Keratinocyte (primary cell): ENCODE measurements at regions not wholly inside any gene's neighbourhood (a gene's known extent, or its start where the extent isn't known, plus 50 kb on each side); places are given as distances from the start of the nearest gene placed in this dataset.

ENCODE experiments used
- DNase-seq: peaks from one replicate; pipeline ENCODE4 v3.0.0-alpha.2; 2011; ENCODE audit warnings: low read depth, missing footprints, low spot score
- FAIRE-seq: peaks from 2 replicates; lab custom pipeline; 2011; peaks lifted over from hg19 to GRCh38; lab: Jason Lieb, UNC
- H2AFZ ChIP-seq: 2 replicates; pipeline ENCODE4 v1.6.0; 2012; ENCODE audit warnings: low read length, control low read depth, inconsistent platforms; ENCODE audit not compliant: control insufficient read depth
- H3K27ac ChIP-seq: 2 replicates; pipeline ENCODE4 v1.5.1; 2011; ENCODE audit warnings: low read length; ENCODE audit not compliant: control insufficient read depth, insufficient read depth
- H3K27me3 ChIP-seq: 3 replicates; pipeline ENCODE4 v1.6.0; 2011; ENCODE audit warnings: low read length; ENCODE audit not compliant: control insufficient read depth, insufficient read depth; ENCODE audit errors: extremely low read depth
- H3K36me3 ChIP-seq, 2 experiments: 2 replicates in 1 of 2; 3 replicates in 1 of 2; pipeline ENCODE4 v1.5.1; 2011; ENCODE audit warnings: low read length in 2 of 2, mild to moderate bottlenecking in 1 of 2; ENCODE audit not compliant: control insufficient read depth in 2 of 2, insufficient read depth in 2 of 2; ENCODE audit errors: extremely low read depth in 1 of 2
- H3K4me1 ChIP-seq: 3 replicates; pipeline ENCODE4 v1.5.1; 2011; ENCODE audit warnings: low read length; ENCODE audit not compliant: control insufficient read depth, insufficient read depth; ENCODE audit errors: extremely low read depth
- H3K4me2 ChIP-seq: 3 replicates; pipeline ENCODE4 v1.6.0; 2011; ENCODE audit warnings: low read depth, low read length; ENCODE audit not compliant: control insufficient read depth, insufficient read depth; ENCODE audit errors: extremely low read depth
- H3K4me3 ChIP-seq, 3 experiments: fragments of 200-600 bp in 1 of 3; sonication (generic) in 1 of 3; 2 replicates in 2 of 3; 3 replicates in 1 of 3; pipeline ENCODE4 v1.5.1; 2011 to 2016; ENCODE audit warnings: low read length in 3 of 3, mild to moderate bottlenecking in 3 of 3, control low read depth in 2 of 3, inconsistent platforms in 1 of 3, low read depth in 1 of 3, mixed read lengths in 1 of 3, mixed run types in 1 of 3, moderate library complexity in 1 of 3; ENCODE audit not compliant: control insufficient read depth in 2 of 3, insufficient read depth in 2 of 3; ENCODE audit errors: extremely low read depth in 1 of 3
- H3K79me2 ChIP-seq: 2 replicates; pipeline ENCODE4 v1.6.0; 2012; ENCODE audit warnings: low read length; ENCODE audit not compliant: control insufficient read depth, insufficient read depth
- H3K9ac ChIP-seq: 3 replicates; pipeline ENCODE4 v1.6.0; 2011; ENCODE audit warnings: low read length; ENCODE audit not compliant: control insufficient read depth, insufficient read depth; ENCODE audit errors: extremely low read depth
- H3K9me1 ChIP-seq: 3 replicates; pipeline ENCODE4 v1.6.0; 2011; ENCODE audit warnings: low read length; ENCODE audit not compliant: control insufficient read depth, insufficient read depth; ENCODE audit errors: extremely low read depth
- H3K9me3 ChIP-seq: 2 replicates; pipeline ENCODE4 v1.5.1; 2012; ENCODE audit warnings: low read depth, low read length; ENCODE audit not compliant: control insufficient read depth
- H4K20me1 ChIP-seq: 3 replicates; pipeline ENCODE4 v1.6.0; 2011; ENCODE audit warnings: low read length; ENCODE audit not compliant: control insufficient read depth, insufficient read depth; ENCODE audit errors: extremely low read depth
- EZH2 ChIP-seq: IDR thresholded peaks from one replicate; pipeline ENCODE4 v1.6.1; 2012; ENCODE audit warnings: inconsistent platforms, mild to moderate bottlenecking, low read length, moderate library complexity
- dilution Hi-C: fragments of 300-500 bp; cut with MboI; formaldehyde crosslinking; loops from one replicate; pipeline ENCODE4 v1.7.0; 2020; ENCODE audit warnings: low sequenced_read_pairs; ENCODE audit not compliant: extremely low pct_ligation_motif_present
- TF ChIP-seq, protein P1 (sequence below), 3 experiments: IDR thresholded peaks in 1 of 3; conservative IDR thresholded peaks in 1 of 3; optimal IDR thresholded peaks in 1 of 3; 2 replicates in 2 of 3; 3 replicates in 1 of 3; pipeline versions ENCODE3 to v1.5.1; 2011; ENCODE audit warnings: low read length in 3 of 3, mild to moderate bottlenecking in 3 of 3, moderate library complexity in 2 of 3, control low read depth in 1 of 3, inconsistent platforms in 1 of 3; ENCODE audit not compliant: insufficient read depth in 2 of 3; ENCODE audit errors: extremely low read depth in 1 of 3

DNA sequence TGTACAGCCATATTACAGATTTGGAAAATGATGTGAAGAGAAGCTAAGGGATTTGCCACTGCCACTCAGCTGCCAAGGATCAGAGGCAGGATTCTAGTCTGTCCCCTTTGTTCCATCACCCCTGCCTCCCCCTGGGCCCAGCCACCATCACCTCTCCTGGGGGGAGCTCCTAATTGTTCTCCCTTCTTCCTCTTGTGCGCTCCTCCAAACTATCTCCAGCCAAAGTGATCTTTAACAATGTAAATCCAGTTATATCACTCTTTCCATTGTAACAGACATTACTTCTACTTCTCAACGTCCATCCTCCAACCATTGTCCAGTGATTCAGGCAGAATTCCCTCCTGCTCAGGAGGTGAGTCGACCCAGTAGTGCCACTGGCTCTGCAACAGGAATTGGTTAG, 164.1 kb downstream of the PLPP3 start:
- Histone ChIP-seq H3K27me3 (no peaks in the 10 kb centered on the region), H3K27ac (no peak overlapping the region), H4K20me1 (no peaks in the 10 kb centered on the region), H3K4me2 (no peak overlapping the region), H3K36me3 (no peaks in the 10 kb centered on the region), H3K4me3 (no peak overlapping the region), H3K9me3 (no peaks in the 10 kb centered on the region), H3K9me1 (no peaks in the 10 kb centered on the region), H2AFZ (no peak overlapping the region), H3K4me1 (no peaks in the 10 kb centered on the region), H3K79me2 (no peaks in the 10 kb centered on the region), H3K9ac (no peak overlapping the region)
- no peak for TF ChIP-seq EZH2
- TF ChIP-seq, protein P1, sequence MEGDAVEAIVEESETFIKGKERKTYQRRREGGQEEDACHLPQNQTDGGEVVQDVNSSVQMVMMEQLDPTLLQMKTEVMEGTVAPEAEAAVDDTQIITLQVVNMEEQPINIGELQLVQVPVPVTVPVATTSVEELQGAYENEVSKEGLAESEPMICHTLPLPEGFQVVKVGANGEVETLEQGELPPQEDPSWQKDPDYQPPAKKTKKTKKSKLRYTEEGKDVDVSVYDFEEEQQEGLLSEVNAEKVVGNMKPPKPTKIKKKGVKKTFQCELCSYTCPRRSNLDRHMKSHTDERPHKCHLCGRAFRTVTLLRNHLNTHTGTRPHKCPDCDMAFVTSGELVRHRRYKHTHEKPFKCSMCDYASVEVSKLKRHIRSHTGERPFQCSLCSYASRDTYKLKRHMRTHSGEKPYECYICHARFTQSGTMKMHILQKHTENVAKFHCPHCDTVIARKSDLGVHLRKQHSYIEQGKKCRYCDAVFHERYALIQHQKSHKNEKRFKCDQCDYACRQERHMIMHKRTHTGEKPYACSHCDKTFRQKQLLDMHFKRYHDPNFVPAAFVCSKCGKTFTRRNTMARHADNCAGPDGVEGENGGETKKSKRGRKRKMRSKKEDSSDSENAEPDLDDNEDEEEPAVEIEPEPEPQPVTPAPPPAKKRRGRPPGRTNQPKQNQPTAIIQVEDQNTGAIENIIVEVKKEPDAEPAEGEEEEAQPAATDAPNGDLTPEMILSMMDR (optimal IDR thresholded peaks at IDR 0.05 in 1 of 3, IDR thresholded peaks at IDR 0.05 in 1 of 3, conservative IDR thresholded peaks at IDR 0.05 in 1 of 3; ENCODE audit: extremely low read depth in 1 of 3, insufficient read depth in 2 of 3, low read length in 3 of 3) = no peak
- DNase-seq (no peak), FAIRE-seq (no peak)
- dilution Hi-C loops = no loop called here

DNA sequence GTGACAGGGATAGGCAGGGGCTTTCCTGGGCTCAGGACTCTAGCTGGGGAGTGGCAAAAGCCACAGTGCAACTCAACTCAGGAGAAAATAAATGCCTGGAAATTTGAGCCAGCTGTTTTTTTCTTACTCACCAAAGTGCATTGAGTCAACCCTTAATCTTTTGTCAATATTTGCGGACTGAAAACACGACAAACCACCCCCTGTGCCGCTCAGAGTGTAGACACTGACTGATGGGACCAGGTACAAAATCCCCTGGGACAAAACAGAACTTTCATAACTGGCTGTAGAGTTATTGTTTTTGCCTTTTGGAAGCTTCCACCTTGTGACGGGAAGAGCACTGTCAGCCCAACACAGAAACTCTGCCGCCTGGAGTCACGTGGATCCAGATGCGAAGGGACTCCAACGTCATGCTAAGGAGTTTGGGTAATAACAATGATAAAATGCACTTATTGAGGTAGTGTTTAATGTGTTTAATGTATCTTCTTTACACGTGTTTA, 164.6 kb downstream of the PLPP3 start:
- H3K27me3 ChIP-seq = no peaks in the 10 kb centered on the region
- H3K9ac ChIP-seq = no peak overlapping the region
- no peak for FAIRE-seq
- no peaks in the 10 kb centered on the region for H4K20me1 ChIP-seq
- H3K9me3 ChIP-seq = no peaks in the 10 kb centered on the region
- no peak overlapping the region for H3K4me3 ChIP-seq
- no peak for DNase-seq
- H3K9me1 ChIP-seq = no peaks in the 10 kb centered on the region
- dilution Hi-C loops = no loop called here
- H3K4me1 ChIP-seq = no peaks in the 10 kb centered on the region
- no peak overlapping the region for H2AFZ ChIP-seq
- no peaks in the 10 kb centered on the region for H3K79me2 ChIP-seq
- H3K36me3 ChIP-seq = no peaks in the 10 kb centered on the region
- H3K27ac ChIP-seq = no peak overlapping the region
- TF ChIP-seq, protein P1 (optimal IDR thresholded peaks at IDR 0.05 in 1 of 3, IDR thresholded peaks at IDR 0.05 in 1 of 3, conservative IDR thresholded peaks at IDR 0.05 in 1 of 3; ENCODE audit: extremely low read depth in 1 of 3, insufficient read depth in 2 of 3, low read length in 3 of 3) = no peak
- TF ChIP-seq EZH2 = no peak
- H3K4me2 ChIP-seq = no peak overlapping the region
